Endothelial cell of umbilical vein (primary cell): ENCODE measurements at regions not wholly inside any gene's neighbourhood (a gene's known extent, or its start where the extent isn't known, plus 50 kb on each side); places are given as distances from the start of the nearest gene placed in this dataset.

Experiments
- BruUV-seq: library from RNA; stranded (reverse); fragments of 400-500 nt; replicated peaks from 2 replicates; lab custom pipeline; 2021; lab: Mats Ljungman, UMichigan
- CTCF ChIA-PET: fragments of 300-600, 350-600 bp; sonication (Branson Sonifier 250); formaldehyde crosslinking; loops from one replicate; lab custom pipeline; 2021; ENCODE audit warnings: antibody characterized with exemption, inconsistent platforms; lab: Charles Lee
- POLR2A ChIA-PET: fragments of 300-600, 350-600 bp; sonication (Branson Sonifier 250); formaldehyde crosslinking; loops from one replicate; lab custom pipeline; 2021; ENCODE audit warnings: antibody characterized with exemption, inconsistent platforms; lab: Charles Lee
- DNase-seq: peaks from one replicate; pipeline ENCODE4 v3.0.0-alpha.2; 2011; ENCODE audit warnings: low read depth, low spot score
- FAIRE-seq: peaks from 2 replicates; lab custom pipeline; 2011; peaks lifted over from hg19 to GRCh38; lab: Jason Lieb, UNC
- H2AFZ ChIP-seq: 2 replicates; pipeline ENCODE4 v1.6.0; 2012; ENCODE audit warnings: low read depth, low read length, control low read depth, inconsistent platforms
- H3K27ac ChIP-seq: 2 replicates; pipeline ENCODE4 v1.5.1; 2011; ENCODE audit warnings: low read depth, mild to moderate bottlenecking, control low read depth, low read length, moderate library complexity; ENCODE audit not compliant: insufficient read depth
- H3K27me3 ChIP-seq, 2 experiments: 2 replicates each; pipeline versions ENCODE4 v1.6.0 to v1.6.1; 2011; ENCODE audit warnings: low read length in 2 of 2, mixed read lengths in 1 of 2; ENCODE audit not compliant: control insufficient read depth in 2 of 2, insufficient read depth in 2 of 2
- H3K36me3 ChIP-seq, 2 experiments: 2 replicates in 1 of 2; 3 replicates in 1 of 2; pipeline ENCODE4 v1.5.1; 2011; ENCODE audit warnings: low read length in 2 of 2, mild to moderate bottlenecking in 1 of 2, moderate library complexity in 1 of 2; ENCODE audit not compliant: control insufficient read depth in 2 of 2, insufficient read depth in 2 of 2; ENCODE audit errors: extremely low read depth in 1 of 2
- H3K4me1 ChIP-seq: 3 replicates; pipeline ENCODE4 v1.5.1; 2011; ENCODE audit warnings: mild to moderate bottlenecking, low read length; ENCODE audit not compliant: control insufficient read depth, insufficient read depth; ENCODE audit errors: extremely low read depth
- H3K4me2 ChIP-seq: 2 replicates; pipeline ENCODE4 v1.6.1; 2011; ENCODE audit warnings: low read length, control low read depth, mixed read lengths; ENCODE audit not compliant: insufficient read depth
- H3K4me3 ChIP-seq, 3 experiments: fragments of 200-600 bp in 1 of 3; sonication (generic), shearing (Covaris generic) in 1 of 3; replicated peaks in 1 of 3; 2 replicates each; pipeline ENCODE4 v1.5.1; 2011 to 2016; ENCODE audit warnings: control low read depth in 3 of 3, low read length in 3 of 3, mild to moderate bottlenecking in 2 of 3, inconsistent platforms in 1 of 3, low read depth in 1 of 3, moderate library complexity in 1 of 3; ENCODE audit not compliant: insufficient read depth in 1 of 3
- H3K79me2 ChIP-seq: 2 replicates; pipeline ENCODE4 v1.6.0; 2012; ENCODE audit warnings: low read length, inconsistent platforms; ENCODE audit not compliant: control insufficient read depth, insufficient read depth
- H3K9ac ChIP-seq: replicated peaks from 2 replicates; pipeline ENCODE3; 2011; ENCODE audit warnings: low read length, control low read depth; ENCODE audit not compliant: insufficient read depth; ENCODE audit errors: extremely low read depth
- H3K9me1 ChIP-seq: replicated peaks from 3 replicates; pipeline ENCODE4 v1.6.0; 2011; ENCODE audit warnings: mild to moderate bottlenecking, low read length; ENCODE audit not compliant: control insufficient read depth, insufficient read depth; ENCODE audit errors: extremely low read depth
- H3K9me3 ChIP-seq: replicated peaks from 2 replicates; pipeline ENCODE4 v1.5.1; 2012; ENCODE audit warnings: low read length, inconsistent platforms; ENCODE audit not compliant: control insufficient read depth, insufficient read depth
- H4K20me1 ChIP-seq: replicated peaks from 2 replicates; pipeline ENCODE3; 2011; ENCODE audit warnings: mild to moderate bottlenecking, low read length; ENCODE audit not compliant: control insufficient read depth, insufficient read depth; ENCODE audit errors: extremely low read depth
- CTCF ChIP-seq, 2 donors: IDR thresholded peaks; 1 replicate in 1 of 2; 2 replicates in 1 of 2; pipeline ENCODE4 v1.5.1; 2011; ENCODE audit warnings: low read length in 2 of 2, mild to moderate bottlenecking in 2 of 2, moderate library complexity in 2 of 2, control low read depth in 1 of 2, inconsistent platforms in 1 of 2, low read depth in 1 of 2; ENCODE audit not compliant: insufficient read depth in 1 of 2; ENCODE audit errors: extremely low read depth in 1 of 2
- EZH2 ChIP-seq: IDR thresholded peaks from 2 replicates; pipeline ENCODE4 v1.6.1; 2012; ENCODE audit warnings: borderline replicate concordance, low read depth, mild to moderate bottlenecking, moderate library complexity, low read length, inconsistent platforms; ENCODE audit not compliant: severe bottlenecking
- FOS ChIP-seq: IDR thresholded peaks from 2 replicates; pipeline ENCODE4 v1.6.1; 2011; ENCODE audit warnings: mild to moderate bottlenecking, low read length, moderate library complexity, borderline replicate concordance; ENCODE audit not compliant: insufficient read depth
- GATA2 ChIP-seq: IDR thresholded peaks from 2 replicates; pipeline ENCODE4 v1.7.0; 2011; ENCODE audit warnings: low read depth, mild to moderate bottlenecking, moderate library complexity, mixed read lengths, low read length; ENCODE audit not compliant: insufficient read length, insufficient read depth
- JUN ChIP-seq: IDR thresholded peaks from 2 replicates; pipeline ENCODE4 v1.6.1; 2011; ENCODE audit warnings: borderline replicate concordance, low read depth; ENCODE audit not compliant: insufficient read length, insufficient read depth
- MAX ChIP-seq: IDR thresholded peaks from 2 replicates; pipeline ENCODE4 v1.6.1; 2011; ENCODE audit not compliant: insufficient read depth, insufficient read length
- MYC ChIP-seq: IDR thresholded peaks from one replicate; pipeline ENCODE4 v1.6.1; 2011; ENCODE audit warnings: mild to moderate bottlenecking, low read depth, low read length
- POLR2A ChIP-seq: IDR thresholded peaks from 2 replicates; pipeline ENCODE4 v1.6.1; 2012; ENCODE audit warnings: low read depth, mild to moderate bottlenecking, control low read depth, low read length
- POLR2AphosphoS5 ChIP-seq: IDR thresholded peaks from 2 replicates; pipeline ENCODE4 v1.6.1; 2012; ENCODE audit warnings: low read depth, mild to moderate bottlenecking, control low read depth, low read length, moderate library complexity; ENCODE audit not compliant: insufficient read depth
- dilution Hi-C: fragments of 300-500 bp; cut with MboI; formaldehyde crosslinking; loops from one replicate; pipeline ENCODE4 v1.15.0; 2019; ENCODE audit warnings: low sequenced_read_pairs; ENCODE audit not compliant: extremely low pct_ligation_motif_present
- intact Hi-C: fragments of 100-400 bp; cut with micrococcal nuclease; formaldehyde crosslinking; loops from one replicate; pipeline ENCODE4 v1.10.0; 2022

- no peaks in the 10 kb centered on the region for H3K9me3 ChIP-seq
- H2AFZ ChIP-seq: no peak overlapping the region
- H3K9me1 ChIP-seq: no peaks in the 10 kb centered on the region
- DNase-seq (no peak), FAIRE-seq (no peak)
- CTCF ChIA-PET: no interaction called here
- H3K36me3 ChIP-seq: no peaks in the 10 kb centered on the region
- no TSS peak for BruUV-seq
- H3K4me2 ChIP-seq: no peak overlapping the region
- H4K20me1 ChIP-seq: no peaks in the 10 kb centered on the region
- H3K4me1 ChIP-seq: no peaks in the 10 kb centered on the region
- H3K4me3 ChIP-seq: no peak overlapping the region
- no peak overlapping the region for H3K27ac ChIP-seq
- intact Hi-C loops (no loop called here), dilution Hi-C loops (no loop called here)
- POLR2A ChIA-PET: no interaction called here
- H3K79me2 ChIP-seq: no peaks in the 10 kb centered on the region
- H3K27me3 ChIP-seq: no peaks in the 10 kb centered on the region
- H3K9ac ChIP-seq: no peak overlapping the region
- TF ChIP-seq GATA2 (no peak), JUN (no peak), CTCF (IDR thresholded peaks at IDR 0.05; ENCODE audit: extremely low read depth in 1 of 2, insufficient read depth in 1 of 2, low read depth in 1 of 2, low read length in 2 of 2) (no peak), MAX (no peak), POLR2AphosphoS5 (no peak), FOS (no peak), POLR2A (no peak), MYC (no peak), EZH2 (no peak)
Observed at GRCh38 chr18:51253476-51253875, 56.0 kb upstream of the MEX3C start.
